Endothelial cell of umbilical vein (primary cell): ENCODE measurements at regions not wholly inside any gene's neighbourhood (a gene's known extent, or its start where the extent isn't known, plus 50 kb on each side); places are given as distances from the start of the nearest gene placed in this dataset.

Experiments used
- BruUV-seq: library from RNA; stranded (reverse); fragments of 400-500 nt; replicated peaks from 2 replicates; lab custom pipeline; 2021; lab: Mats Ljungman, UMichigan
- CTCF ChIA-PET: fragments of 300-600, 350-600 bp; sonication (Branson Sonifier 250); formaldehyde crosslinking; loops from one replicate; lab custom pipeline; 2021; ENCODE audit warnings: antibody characterized with exemption, inconsistent platforms; lab: Charles Lee
- POLR2A ChIA-PET: fragments of 300-600, 350-600 bp; sonication (Branson Sonifier 250); formaldehyde crosslinking; loops from one replicate; lab custom pipeline; 2021; ENCODE audit warnings: antibody characterized with exemption, inconsistent platforms; lab: Charles Lee
- DNase-seq: peaks from one replicate; pipeline ENCODE4 v3.0.0-alpha.2; 2011; ENCODE audit warnings: low read depth, low spot score
- FAIRE-seq: peaks from 2 replicates; lab custom pipeline; 2011; peaks lifted over from hg19 to GRCh38; lab: Jason Lieb, UNC
- H2AFZ ChIP-seq: 2 replicates; pipeline ENCODE4 v1.6.0; 2012; ENCODE audit warnings: low read depth, low read length, control low read depth, inconsistent platforms
- H3K27ac ChIP-seq: 2 replicates; pipeline ENCODE4 v1.5.1; 2011; ENCODE audit warnings: low read depth, mild to moderate bottlenecking, control low read depth, low read length, moderate library complexity; ENCODE audit not compliant: insufficient read depth
- H3K27me3 ChIP-seq, 2 experiments: 2 replicates each; pipeline versions ENCODE4 v1.6.0 to v1.6.1; 2011; ENCODE audit warnings: low read length in 2 of 2, mixed read lengths in 1 of 2; ENCODE audit not compliant: control insufficient read depth in 2 of 2, insufficient read depth in 2 of 2
- H3K36me3 ChIP-seq, 2 experiments: 2 replicates in 1 of 2; 3 replicates in 1 of 2; pipeline ENCODE4 v1.5.1; 2011; ENCODE audit warnings: low read length in 2 of 2, mild to moderate bottlenecking in 1 of 2, moderate library complexity in 1 of 2; ENCODE audit not compliant: control insufficient read depth in 2 of 2, insufficient read depth in 2 of 2; ENCODE audit errors: extremely low read depth in 1 of 2
- H3K4me1 ChIP-seq: 3 replicates; pipeline ENCODE4 v1.5.1; 2011; ENCODE audit warnings: mild to moderate bottlenecking, low read length; ENCODE audit not compliant: control insufficient read depth, insufficient read depth; ENCODE audit errors: extremely low read depth
- H3K4me2 ChIP-seq: 2 replicates; pipeline ENCODE4 v1.6.1; 2011; ENCODE audit warnings: low read length, control low read depth, mixed read lengths; ENCODE audit not compliant: insufficient read depth
- H3K4me3 ChIP-seq, 3 experiments: fragments of 200-600 bp in 1 of 3; sonication (generic), shearing (Covaris generic) in 1 of 3; replicated peaks in 1 of 3; 2 replicates each; pipeline ENCODE4 v1.5.1; 2011 to 2016; ENCODE audit warnings: control low read depth in 3 of 3, low read length in 3 of 3, mild to moderate bottlenecking in 2 of 3, inconsistent platforms in 1 of 3, low read depth in 1 of 3, moderate library complexity in 1 of 3; ENCODE audit not compliant: insufficient read depth in 1 of 3
- H3K79me2 ChIP-seq: 2 replicates; pipeline ENCODE4 v1.6.0; 2012; ENCODE audit warnings: low read length, inconsistent platforms; ENCODE audit not compliant: control insufficient read depth, insufficient read depth
- H3K9ac ChIP-seq: replicated peaks from 2 replicates; pipeline ENCODE3; 2011; ENCODE audit warnings: low read length, control low read depth; ENCODE audit not compliant: insufficient read depth; ENCODE audit errors: extremely low read depth
- H3K9me1 ChIP-seq: replicated peaks from 3 replicates; pipeline ENCODE4 v1.6.0; 2011; ENCODE audit warnings: mild to moderate bottlenecking, low read length; ENCODE audit not compliant: control insufficient read depth, insufficient read depth; ENCODE audit errors: extremely low read depth
- H3K9me3 ChIP-seq: replicated peaks from 2 replicates; pipeline ENCODE4 v1.5.1; 2012; ENCODE audit warnings: low read length, inconsistent platforms; ENCODE audit not compliant: control insufficient read depth, insufficient read depth
- H4K20me1 ChIP-seq: replicated peaks from 2 replicates; pipeline ENCODE3; 2011; ENCODE audit warnings: mild to moderate bottlenecking, low read length; ENCODE audit not compliant: control insufficient read depth, insufficient read depth; ENCODE audit errors: extremely low read depth
- EZH2 ChIP-seq: IDR thresholded peaks from 2 replicates; pipeline ENCODE4 v1.6.1; 2012; ENCODE audit warnings: borderline replicate concordance, low read depth, mild to moderate bottlenecking, moderate library complexity, low read length, inconsistent platforms; ENCODE audit not compliant: severe bottlenecking
- FOS ChIP-seq: IDR thresholded peaks from 2 replicates; pipeline ENCODE4 v1.6.1; 2011; ENCODE audit warnings: mild to moderate bottlenecking, low read length, moderate library complexity, borderline replicate concordance; ENCODE audit not compliant: insufficient read depth
- GATA2 ChIP-seq: IDR thresholded peaks from 2 replicates; pipeline ENCODE4 v1.7.0; 2011; ENCODE audit warnings: low read depth, mild to moderate bottlenecking, moderate library complexity, mixed read lengths, low read length; ENCODE audit not compliant: insufficient read length, insufficient read depth
- JUN ChIP-seq: IDR thresholded peaks from 2 replicates; pipeline ENCODE4 v1.6.1; 2011; ENCODE audit warnings: borderline replicate concordance, low read depth; ENCODE audit not compliant: insufficient read length, insufficient read depth
- MYC ChIP-seq: IDR thresholded peaks from one replicate; pipeline ENCODE4 v1.6.1; 2011; ENCODE audit warnings: mild to moderate bottlenecking, low read depth, low read length
- POLR2A ChIP-seq: IDR thresholded peaks from 2 replicates; pipeline ENCODE4 v1.6.1; 2012; ENCODE audit warnings: low read depth, mild to moderate bottlenecking, control low read depth, low read length
- POLR2AphosphoS5 ChIP-seq: IDR thresholded peaks from 2 replicates; pipeline ENCODE4 v1.6.1; 2012; ENCODE audit warnings: low read depth, mild to moderate bottlenecking, control low read depth, low read length, moderate library complexity; ENCODE audit not compliant: insufficient read depth
- dilution Hi-C: fragments of 300-500 bp; cut with MboI; formaldehyde crosslinking; loops from one replicate; pipeline ENCODE4 v1.15.0; 2019; ENCODE audit warnings: low sequenced_read_pairs; ENCODE audit not compliant: extremely low pct_ligation_motif_present
- intact Hi-C: fragments of 100-400 bp; cut with micrococcal nuclease; formaldehyde crosslinking; loops from one replicate; pipeline ENCODE4 v1.10.0; 2022
- TF ChIP-seq, protein P1 (sequence below): IDR thresholded peaks from 2 replicates; pipeline ENCODE4 v1.6.1; 2011; ENCODE audit not compliant: insufficient read depth, insufficient read length
- TF ChIP-seq, protein P2 (sequence below), 2 donors: IDR thresholded peaks; 1 replicate in 1 of 2; 2 replicates in 1 of 2; pipeline ENCODE4 v1.5.1; 2011; ENCODE audit warnings: low read length in 2 of 2, mild to moderate bottlenecking in 2 of 2, moderate library complexity in 2 of 2, control low read depth in 1 of 2, inconsistent platforms in 1 of 2, low read depth in 1 of 2; ENCODE audit not compliant: insufficient read depth in 1 of 2; ENCODE audit errors: extremely low read depth in 1 of 2

DNA sequence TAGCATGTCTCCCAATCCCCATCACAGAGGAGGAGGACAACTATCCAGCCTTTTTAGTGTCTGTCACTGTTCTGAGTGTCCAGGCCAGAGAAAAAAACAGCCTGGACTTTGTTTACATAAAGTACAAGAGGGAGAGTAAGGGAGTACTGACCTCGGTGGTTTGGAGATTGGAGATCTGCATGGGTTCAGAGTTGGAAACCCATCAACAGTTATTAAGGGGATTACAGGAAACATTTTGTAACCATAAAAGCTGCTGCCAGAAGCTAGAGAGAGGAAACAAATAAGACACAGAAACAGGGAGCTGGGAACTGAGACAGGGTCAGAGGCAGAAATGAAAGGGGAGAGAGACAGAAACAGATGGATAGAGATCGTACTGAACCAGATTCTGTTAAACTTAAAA lies 131.5 kb upstream of the CTTNBP2NL start:
- Histone ChIP-seq H3K36me3 (no peaks in the 10 kb centered on the region), H3K79me2 (no peaks in the 10 kb centered on the region), H3K4me1 (no peaks in the 10 kb centered on the region), H3K9ac (no peak overlapping the region), H3K4me3 (no peak overlapping the region), H2AFZ (no peak overlapping the region), H3K9me1 (no peaks in the 10 kb centered on the region), H3K27me3 (no peaks in the 10 kb centered on the region), H3K27ac (no peak overlapping the region), H3K9me3 (no peaks in the 10 kb centered on the region), H4K20me1 (no peaks in the 10 kb centered on the region), H3K4me2 (no peak overlapping the region)
- dilution Hi-C loops (no loop called here), intact Hi-C loops (no loop called here)
- no peak for FAIRE-seq
- DNase-seq = no peak
- POLR2A ChIA-PET = no interaction called here
- TF ChIP-seq FOS (no peak), JUN (no peak)
- TF ChIP-seq, protein P1, sequence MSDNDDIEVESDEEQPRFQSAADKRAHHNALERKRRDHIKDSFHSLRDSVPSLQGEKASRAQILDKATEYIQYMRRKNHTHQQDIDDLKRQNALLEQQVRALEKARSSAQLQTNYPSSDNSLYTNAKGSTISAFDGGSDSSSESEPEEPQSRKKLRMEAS = no peak
- CTCF ChIA-PET = no interaction called here
- no TSS peak for BruUV-seq

DNA sequence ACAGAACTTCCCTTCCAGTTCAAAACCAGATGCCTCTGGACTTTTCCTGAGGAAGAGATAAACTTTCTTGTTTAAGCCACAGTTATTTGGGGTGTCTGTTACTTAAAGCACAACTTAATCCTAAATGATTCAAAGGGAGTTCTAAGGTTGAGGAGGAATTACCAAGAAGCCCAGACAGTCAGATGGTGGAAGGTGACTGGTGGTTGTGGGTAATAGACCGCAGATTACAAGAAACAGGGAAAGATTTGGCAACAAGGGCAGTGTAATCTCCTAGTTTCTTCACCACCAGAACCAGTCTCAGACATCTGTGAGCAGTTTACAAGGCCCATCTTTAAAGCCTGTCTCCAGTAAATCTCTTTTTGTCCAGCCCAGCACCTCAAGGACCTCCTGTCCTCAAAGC lies 130.1 kb upstream of the CTTNBP2NL start:
- H3K4me1 ChIP-seq = no peaks in the 10 kb centered on the region
- no peaks in the 10 kb centered on the region for H3K79me2 ChIP-seq
- dilution Hi-C loops = no loop called here
- no peak overlapping the region for H3K9ac ChIP-seq
- no peaks in the 10 kb centered on the region for H3K36me3 ChIP-seq
- DNase-seq (no peak), FAIRE-seq (no peak)
- H2AFZ ChIP-seq = no peak overlapping the region
- peaks cover 0 to 2% of the 10 kb centered on the region in 2 experiments for H3K27me3 ChIP-seq
- no TSS peak for BruUV-seq
- no peak overlapping the region for H3K27ac ChIP-seq
- no peak overlapping the region for H3K4me3 ChIP-seq
- ChIA-PET CTCF (no interaction called here), POLR2A (no interaction called here)
- no peak overlapping the region for H3K4me2 ChIP-seq
- H3K9me3 ChIP-seq = no peaks in the 10 kb centered on the region
- H4K20me1 ChIP-seq = no peaks in the 10 kb centered on the region
- no peaks in the 10 kb centered on the region for H3K9me1 ChIP-seq
- TF ChIP-seq, protein P1 = no peak
- TF ChIP-seq JUN (no peak), MYC (no peak), POLR2AphosphoS5 (no peak), GATA2 (no peak), POLR2A (no peak), FOS (no peak), EZH2 (no peak)
- TF ChIP-seq, protein P2, sequence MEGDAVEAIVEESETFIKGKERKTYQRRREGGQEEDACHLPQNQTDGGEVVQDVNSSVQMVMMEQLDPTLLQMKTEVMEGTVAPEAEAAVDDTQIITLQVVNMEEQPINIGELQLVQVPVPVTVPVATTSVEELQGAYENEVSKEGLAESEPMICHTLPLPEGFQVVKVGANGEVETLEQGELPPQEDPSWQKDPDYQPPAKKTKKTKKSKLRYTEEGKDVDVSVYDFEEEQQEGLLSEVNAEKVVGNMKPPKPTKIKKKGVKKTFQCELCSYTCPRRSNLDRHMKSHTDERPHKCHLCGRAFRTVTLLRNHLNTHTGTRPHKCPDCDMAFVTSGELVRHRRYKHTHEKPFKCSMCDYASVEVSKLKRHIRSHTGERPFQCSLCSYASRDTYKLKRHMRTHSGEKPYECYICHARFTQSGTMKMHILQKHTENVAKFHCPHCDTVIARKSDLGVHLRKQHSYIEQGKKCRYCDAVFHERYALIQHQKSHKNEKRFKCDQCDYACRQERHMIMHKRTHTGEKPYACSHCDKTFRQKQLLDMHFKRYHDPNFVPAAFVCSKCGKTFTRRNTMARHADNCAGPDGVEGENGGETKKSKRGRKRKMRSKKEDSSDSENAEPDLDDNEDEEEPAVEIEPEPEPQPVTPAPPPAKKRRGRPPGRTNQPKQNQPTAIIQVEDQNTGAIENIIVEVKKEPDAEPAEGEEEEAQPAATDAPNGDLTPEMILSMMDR (IDR thresholded peaks at IDR 0.05; ENCODE audit: extremely low read depth in 1 of 2, insufficient read depth in 1 of 2, low read depth in 1 of 2, low read length in 2 of 2) = no peak
- intact Hi-C loops = no loop called here
